IPS-18a (cell line): ENCODE measurements at regions not wholly inside any gene's neighbourhood (a gene's known extent, or its start where the extent isn't known, plus 50 kb on each side); places are given as distances from the start of the nearest gene placed in this dataset.
"Not testable (repeated sequence)": the region's sequence is repeated elsewhere in the genome, so short reads cannot be mapped to it uniquely, and the experiment has no call there.

Experiments
- H3K27ac ChIP-seq: one replicate; pipeline ENCODE4 v1.5.1; 2013; ENCODE audit warnings: low read length
- H3K27me3 ChIP-seq: one replicate; pipeline ENCODE4 v1.6.1; 2013; ENCODE audit warnings: mild to moderate bottlenecking, low read length; ENCODE audit not compliant: control insufficient read depth, insufficient read depth
- H3K36me3 ChIP-seq: one replicate; pipeline ENCODE4 v1.6.1; 2013; ENCODE audit warnings: low read depth, low read length; ENCODE audit not compliant: control insufficient read depth
- H3K4me1 ChIP-seq: one replicate; pipeline ENCODE4 v1.6.1; 2013; ENCODE audit warnings: low read depth, low read length; ENCODE audit not compliant: control insufficient read depth
- H3K4me3 ChIP-seq: one replicate; pipeline ENCODE4 v1.5.1; 2013; ENCODE audit warnings: low read length
- H3K9ac ChIP-seq: one replicate; pipeline ENCODE4 v1.6.1; 2013; ENCODE audit warnings: mild to moderate bottlenecking, low read length, moderate library complexity
- H3K9me3 ChIP-seq: one replicate; pipeline ENCODE4 v1.6.1; 2013; ENCODE audit warnings: low read depth, low read length; ENCODE audit not compliant: control insufficient read depth

DNA sequence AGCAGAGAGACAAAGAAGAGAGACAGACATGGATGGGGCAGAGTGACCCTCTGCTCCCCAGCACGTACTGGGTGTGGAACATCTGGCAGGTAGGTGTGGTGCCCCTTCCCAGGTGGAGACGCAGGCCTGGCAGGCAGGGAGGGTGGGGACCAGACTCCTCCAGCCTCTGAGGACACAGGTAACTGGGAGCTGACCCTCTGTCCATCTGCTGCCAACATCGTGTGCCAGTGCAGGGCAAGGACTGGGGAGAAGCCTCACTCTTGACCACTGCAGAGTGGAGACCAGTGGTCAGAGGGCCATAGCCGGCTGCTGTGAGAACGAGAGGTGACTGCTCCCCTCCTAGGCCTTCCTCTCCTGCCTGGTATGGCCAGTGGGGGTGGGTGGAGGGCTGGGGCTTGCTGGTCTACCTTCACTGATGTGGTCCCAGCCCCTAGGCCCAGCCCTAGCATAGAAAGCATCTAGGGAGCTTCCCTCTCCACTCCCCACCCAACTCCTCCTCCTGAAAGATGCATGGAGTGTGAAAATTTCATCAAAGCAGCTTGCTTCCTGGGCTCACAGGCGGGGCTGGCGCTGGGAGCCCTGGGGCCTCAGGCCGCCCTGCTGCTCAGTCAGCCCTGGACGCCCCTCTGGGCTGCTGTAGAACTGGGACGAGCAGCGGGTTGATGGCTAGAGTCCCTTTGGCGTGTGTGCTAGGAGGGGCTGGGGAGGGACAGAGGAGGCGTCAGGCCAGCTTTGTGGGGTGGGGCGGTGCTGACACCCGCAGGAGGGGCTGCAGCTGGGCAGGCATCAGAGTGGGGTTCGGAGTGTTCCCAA, 90.3 kb downstream of the PLXNA1 start:
- no peaks in the 10 kb centered on the region for H3K9me3 ChIP-seq
- no peaks in the 10 kb centered on the region for H3K4me1 ChIP-seq
- no peaks in the 10 kb centered on the region for H3K27me3 ChIP-seq
- H3K9ac ChIP-seq = no peak overlapping the region
- no peak overlapping the region for H3K27ac ChIP-seq
- no peak overlapping the region for H3K4me3 ChIP-seq
- H3K36me3 ChIP-seq = no peaks in the 10 kb centered on the region

DNA sequence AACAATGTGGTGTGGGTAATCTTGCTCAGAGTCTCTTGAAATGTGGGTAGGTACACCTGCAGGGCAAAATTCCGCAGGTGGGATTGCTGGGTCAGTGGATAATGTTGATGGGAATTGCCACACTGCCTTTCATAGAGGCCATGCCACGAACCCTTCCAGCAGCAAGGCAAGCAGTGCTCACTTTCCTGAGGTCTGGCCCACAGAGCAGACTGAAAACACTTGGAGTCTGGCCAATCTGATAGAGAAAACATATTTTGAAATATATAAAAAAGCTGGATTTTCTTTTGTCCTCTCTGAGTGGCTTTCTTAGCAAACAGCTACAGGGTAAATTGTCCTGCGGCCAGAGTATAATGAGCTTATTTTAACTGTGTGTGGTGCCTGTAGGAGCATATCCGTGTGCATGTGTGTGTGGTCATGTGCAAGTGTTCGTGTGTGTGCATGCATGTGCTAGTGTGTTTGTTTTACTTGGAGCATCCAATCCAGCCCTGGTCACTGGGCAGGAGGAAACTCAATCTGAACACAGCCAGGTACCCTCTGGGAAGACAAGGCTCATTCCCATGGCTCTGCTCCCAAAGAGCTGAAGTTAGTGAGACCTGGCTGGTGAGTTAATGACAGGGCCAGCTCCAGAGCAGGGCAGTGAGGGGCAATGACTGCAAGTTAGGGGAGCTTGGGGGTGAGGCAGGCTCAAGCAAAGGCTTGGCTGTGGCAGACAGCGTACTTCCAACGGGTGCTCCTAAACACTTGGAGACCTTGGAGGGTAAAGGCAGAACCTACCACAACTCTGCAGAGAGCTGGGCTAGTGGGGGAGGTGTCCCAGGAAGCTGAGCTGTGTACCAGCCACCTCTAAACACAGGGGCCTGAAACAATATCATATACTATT, 91.3 kb downstream of the PLXNA1 start:
- Histone ChIP-seq H3K4me3 (no peak overlapping the region), H3K9me3 (no peaks in the 10 kb centered on the region), H3K36me3 (no peaks in the 10 kb centered on the region), H3K4me1 (no peaks in the 10 kb centered on the region), H3K9ac (no peak overlapping the region), H3K27me3 (no peaks in the 10 kb centered on the region), H3K27ac (no peak overlapping the region)

GRCh38 chr3:127074900-127075360, 92.0 kb downstream of the PLXNA1 start:
- Histone ChIP-seq H3K9me3 (no peaks in the 10 kb centered on the region), H3K9ac (no peak overlapping the region), H3K36me3 (no peaks in the 10 kb centered on the region), H3K27ac (no peak overlapping the region), H3K4me1 (no peaks in the 10 kb centered on the region), H3K4me3 (no peak overlapping the region), H3K27me3 (no peaks in the 10 kb centered on the region)

DNA sequence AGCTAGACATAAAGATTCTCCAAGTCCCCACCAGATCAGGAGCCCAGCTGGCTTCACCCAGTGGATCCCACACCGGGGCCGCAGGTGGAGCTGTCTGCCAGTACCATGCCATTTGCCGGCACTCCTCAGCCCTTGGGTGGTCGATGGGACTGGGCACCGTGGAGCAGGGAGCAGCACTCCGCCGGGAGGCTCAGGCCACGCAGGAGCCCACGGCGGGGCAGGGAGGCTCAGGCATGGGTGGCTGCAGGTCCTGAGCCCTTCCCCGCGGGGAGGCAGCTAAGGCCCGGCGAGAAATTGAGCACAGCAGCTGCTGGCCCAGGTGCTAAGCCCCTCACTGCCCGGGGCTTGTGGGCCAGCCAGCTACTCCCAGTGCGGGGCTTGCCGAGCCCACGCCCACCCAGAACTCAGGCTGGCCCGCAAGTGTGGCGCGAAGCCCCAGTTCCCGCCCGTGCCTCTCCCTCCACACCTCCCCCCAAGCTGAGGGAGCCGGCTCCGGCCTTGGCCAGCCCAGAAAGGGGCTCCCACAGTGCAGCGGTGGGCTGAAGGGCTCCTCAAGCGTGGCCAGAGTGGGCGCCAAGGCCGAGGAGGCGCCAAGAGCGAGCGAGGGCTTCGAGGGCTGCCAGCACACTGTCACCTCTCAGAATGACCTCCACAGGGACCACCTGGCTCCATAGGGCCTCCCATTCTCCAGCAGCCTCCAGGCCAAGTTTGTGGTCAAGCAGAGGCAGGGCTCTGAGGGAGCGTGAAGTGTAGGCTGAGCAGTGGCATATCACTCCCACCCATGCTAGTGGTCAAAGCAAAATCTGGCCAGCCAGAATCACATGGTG, 93.5 kb downstream of the PLXNA1 start:
- H3K27me3 ChIP-seq, H3K9ac ChIP-seq, H3K27ac ChIP-seq, H3K4me3 ChIP-seq, H3K4me1 ChIP-seq, H3K36me3 ChIP-seq, H3K9me3 ChIP-seq: not testable (repeated sequence)

- Histone ChIP-seq H3K4me3 (no peak overlapping the region), H3K9ac (no peak overlapping the region), H3K36me3 (no peaks in the 10 kb centered on the region), H3K27me3 (no peaks in the 10 kb centered on the region), H3K27ac (no peak overlapping the region), H3K9me3 (no peaks in the 10 kb centered on the region), H3K4me1 (no peaks in the 10 kb centered on the region)
Observed at GRCh38 chr3:127077068-127077467, 94.2 kb downstream of the PLXNA1 start.

GRCh38 chr3:127077505-127078064, 94.7 kb downstream of the PLXNA1 start:
- Histone ChIP-seq H3K9me3 (no peaks in the 10 kb centered on the region), H3K4me1 (no peaks in the 10 kb centered on the region), H3K27ac (no peak overlapping the region), H3K36me3 (no peaks in the 10 kb centered on the region), H3K27me3 (no peaks in the 10 kb centered on the region), H3K4me3 (no peak overlapping the region), H3K9ac (no peak overlapping the region)

GRCh38 chr3:127078626-127079025, 95.7 kb downstream of the PLXNA1 start:
- Histone ChIP-seq H3K4me1 (no peaks in the 10 kb centered on the region), H3K27ac (no peak overlapping the region)

DNA sequence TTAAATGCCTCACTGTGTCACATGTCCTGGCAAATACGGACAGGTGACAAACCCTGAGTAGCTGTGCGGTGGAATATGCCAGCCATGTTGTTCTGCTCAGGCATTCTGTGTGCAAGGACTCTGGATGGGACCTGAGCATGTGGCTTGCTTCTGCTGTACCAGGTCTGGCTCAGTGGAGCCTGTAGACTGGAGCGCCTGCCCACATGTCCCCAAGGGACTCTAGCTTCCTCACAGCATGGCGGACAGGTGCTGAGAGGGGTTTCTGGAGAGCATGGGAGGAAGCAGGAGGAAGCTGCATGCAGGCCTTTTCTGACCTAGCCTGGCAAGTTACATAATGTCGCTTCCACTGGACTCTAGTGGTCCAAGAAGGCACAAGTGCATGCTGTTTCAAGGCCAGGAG, 96.3 kb downstream of the PLXNA1 start:
- H3K27ac ChIP-seq = no peak overlapping the region
- H3K27me3 ChIP-seq = no peaks in the 10 kb centered on the region
- no peaks in the 10 kb centered on the region for H3K36me3 ChIP-seq
- H3K4me3 ChIP-seq = no peak overlapping the region
- no peaks in the 10 kb centered on the region for H3K4me1 ChIP-seq
- no peak overlapping the region for H3K9ac ChIP-seq
- H3K9me3 ChIP-seq = no peaks in the 10 kb centered on the region

More at GRCh38 chr3:127078626-127079025, 95.7 kb downstream of the PLXNA1 start:
- Histone ChIP-seq H3K9ac (no peak overlapping the region), H3K4me3 (no peak overlapping the region), H3K27me3 (no peaks in the 10 kb centered on the region), H3K36me3 (no peaks in the 10 kb centered on the region), H3K9me3 (no peaks in the 10 kb centered on the region)

GRCh38 chr3:127081001-127081720, 98.2 kb downstream of the PLXNA1 start:
- Histone ChIP-seq H3K36me3 (no peaks in the 10 kb centered on the region), H3K4me3 (no peak overlapping the region), H3K9ac (no peak overlapping the region), H3K4me1 (no peaks in the 10 kb centered on the region), H3K27me3 (no peaks in the 10 kb centered on the region), H3K27ac (no peak overlapping the region), H3K9me3 (no peaks in the 10 kb centered on the region)

GRCh38 chr3:127082066-127082465, 99.2 kb downstream of the PLXNA1 start:
- Histone ChIP-seq H3K9ac (no peak overlapping the region), H3K9me3 (no peaks in the 10 kb centered on the region), H3K4me3 (no peak overlapping the region), H3K4me1 (no peaks in the 10 kb centered on the region), H3K27ac (no peak overlapping the region), H3K36me3 (no peaks in the 10 kb centered on the region), H3K27me3 (no peaks in the 10 kb centered on the region)
